Stomach (tissue), 8 donors: ENCODE measurements at regions not wholly inside any gene's neighbourhood (a gene's known extent, or its start where the extent isn't known, plus 50 kb on each side); places are given as distances from the start of the nearest gene placed in this dataset.

Experiments
- DNase-seq, 2 donors: peaks; one replicate each; pipeline versions ENCODE4 v3.0.0 to v3.0.0-alpha.2; 2013 to 2019
- H3K27ac ChIP-seq, 5 donors: fragments of 200-600 bp in 4 of 5; sonication (generic) in 4 of 5; one replicate each; pipeline ENCODE4 v1.5.1; 2013 to 2019; ENCODE audit warnings: mild to moderate bottlenecking in 1 of 5, moderate library complexity in 1 of 5
- H3K27me3 ChIP-seq, 3 donors: fragments of 200-600 bp; sonication (generic); one replicate each; pipeline ENCODE4 v1.5.1; 2017 to 2019; ENCODE audit warnings: mixed run types in 1 of 3
- H3K36me3 ChIP-seq, 4 donors: fragments of 200-600 bp; sonication (generic); 1 replicate in 3 of 4; 2 replicates in 1 of 4; pipeline ENCODE4 v1.5.1; 2016 to 2019
- H3K4me1 ChIP-seq, 4 donors: fragments of 200-600 bp; sonication (generic); one replicate each; pipeline ENCODE4 v1.5.1; 2016 to 2019
- H3K4me3 ChIP-seq, 4 donors: fragments of 200-600 bp; sonication (generic) in 3 of 4; one replicate each; pipeline ENCODE4 v1.5.1; 2016 to 2019; ENCODE audit warnings: mild to moderate bottlenecking in 1 of 4
- H3K9me3 ChIP-seq, 4 donors: fragments of 200-600 bp; sonication (generic); one replicate each; pipeline ENCODE4 v1.5.1; 2016 to 2019
- EP300 ChIP-seq: sonication (generic); formaldehyde crosslinking; IDR thresholded peaks from one replicate; pipeline ENCODE4 v1.6.1; 2017; ENCODE audit warnings: antibody characterized with exemption
- POLR2A ChIP-seq, 4 donors: fragments of 450-650 bp; IDR thresholded peaks; one replicate each; pipeline ENCODE4 v1.6.1; 2016; ENCODE audit warnings: antibody characterized with exemption in 4 of 4, control low read depth in 2 of 4, mild to moderate bottlenecking in 1 of 4, moderate library complexity in 1 of 4
- POLR2AphosphoS5 ChIP-seq, 3 donors: sonication (generic); formaldehyde crosslinking; IDR thresholded peaks; one replicate each; pipeline ENCODE4 v1.6.1; 2016; ENCODE audit warnings: antibody characterized with exemption in 3 of 3
- WGBS, 5 donors: extraction: QIAGEN DNeasy Blood & Tissue Kit in 3 of 5; methylation state at CpG; one replicate each; pipeline versions ENCODE4 v1.1.5 to v1.1.7; 2013 to 2018; 5-methylcytosine and 5-hydroxymethylcytosine counted together
- intact Hi-C: fragments of 100-400 bp; cut with DNase I; formaldehyde crosslinking; loops from one replicate; pipeline ENCODE4 v1.15.1; 2023; ENCODE audit warnings: low total_unique reads
- TF ChIP-seq, protein P1 (sequence below), 7 experiments: fragments of 450-650 bp in 4 of 7; fragments of 200-600 bp in 3 of 7; sonication (generic) in 3 of 7; IDR thresholded peaks; one replicate each; pipeline ENCODE4 v1.5.1; 2016 to 2019; ENCODE audit warnings: antibody characterized with exemption in 7 of 7, control low read depth in 2 of 7, mild to moderate bottlenecking in 1 of 7
- donor health status: healthy with polysubstance abuse.
- donor health status: Bipolar disorder and iron deficiency.
- donor health status: healthy.

DNA sequence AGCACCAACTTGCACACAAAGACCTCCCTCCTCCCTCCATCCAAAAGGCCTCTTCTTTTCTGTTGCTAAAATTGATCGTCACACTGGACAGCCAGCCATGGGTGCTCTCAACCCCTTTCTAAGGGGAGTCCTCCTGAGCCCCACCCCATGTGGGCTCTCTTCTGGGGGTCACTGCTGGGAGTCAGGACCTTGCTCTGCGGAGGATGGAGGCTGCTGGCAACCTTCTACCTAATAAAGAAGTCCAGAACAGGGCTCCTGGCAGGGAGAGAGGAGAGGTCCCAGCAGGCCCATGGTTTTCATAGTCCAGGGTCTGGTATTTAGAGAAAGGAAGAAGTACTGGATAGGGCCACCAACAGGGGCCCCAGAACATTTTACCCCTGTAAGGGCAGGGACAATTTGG lies 67.6 kb upstream of the OTOS start:
- H3K27me3 ChIP-seq = peaks cover 0 to 65% (median 5%) of the 10 kb centered on the region in 3 donors
- WGBS, 5 donors = 87 to 97% (median 93%) methylated on average over 2 of the region's 2 CpGs
- no peaks in the 10 kb centered on the region for H3K36me3 ChIP-seq
- peaks cover 0 to 12% (median 2%) of the 10 kb centered on the region in 4 donors for H3K9me3 ChIP-seq
- H3K4me1 ChIP-seq = no peaks in the 10 kb centered on the region
- intact Hi-C loops = no loop called here
- TF ChIP-seq EP300 = no peak
- no peak for TF ChIP-seq POLR2A (IDR thresholded peaks at IDR 0.05)
- no peak for TF ChIP-seq POLR2AphosphoS5 (IDR thresholded peaks at IDR 0.05)
- H3K27ac ChIP-seq = no peak overlapping the region
- no peak for DNase-seq
- H3K4me3 ChIP-seq = no peak overlapping the region

DNA sequence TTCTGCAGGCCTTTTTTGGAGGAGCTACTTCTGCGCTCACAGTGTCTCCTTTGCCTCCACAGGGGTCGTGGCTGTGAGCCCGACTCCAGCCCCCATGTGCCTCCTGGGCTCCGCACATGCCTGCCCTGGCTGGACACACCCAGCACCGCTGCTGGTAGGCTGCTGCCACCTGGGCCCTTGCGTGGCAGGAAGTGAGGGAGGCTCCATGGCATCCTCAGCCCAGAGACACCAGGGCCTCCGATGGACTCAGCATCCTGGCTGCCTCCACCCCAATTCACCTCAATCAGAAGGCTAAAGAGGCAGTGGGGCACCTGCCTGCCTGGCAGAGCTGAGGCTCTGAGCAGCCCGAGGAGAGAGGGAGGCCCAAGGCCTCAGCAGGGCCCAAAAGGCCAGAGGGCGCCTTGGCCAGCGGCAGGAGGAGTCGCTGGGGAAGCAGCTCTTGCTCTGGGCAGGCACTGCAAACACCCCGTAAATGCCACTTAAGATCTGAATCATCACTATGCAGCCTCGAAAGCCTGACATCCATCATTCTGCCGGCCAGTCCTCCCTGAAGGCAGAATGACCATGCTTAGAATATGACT lies 68.3 kb upstream of the OTOS start:
- WGBS, 5 donors = 71 to 83% (median 81%) methylated on average over 8 to 14 of the region's 14 CpGs
- Histone ChIP-seq H3K9me3 (peaks cover 0 to 12% (median 2%) of the 10 kb centered on the region in 4 donors), H3K27ac (no peak overlapping the region), H3K36me3 (no peaks in the 10 kb centered on the region), H3K4me3 (no peak overlapping the region), H3K4me1 (no peaks in the 10 kb centered on the region), H3K27me3 (peaks cover 0 to 59% (median 4%) of the 10 kb centered on the region in 3 donors)
- no peak for DNase-seq
- intact Hi-C loops = no loop called here
- TF ChIP-seq EP300 (no peak), POLR2A (IDR thresholded peaks at IDR 0.05) (no peak), POLR2AphosphoS5 (IDR thresholded peaks at IDR 0.05) (no peak)
- TF ChIP-seq, protein P1, sequence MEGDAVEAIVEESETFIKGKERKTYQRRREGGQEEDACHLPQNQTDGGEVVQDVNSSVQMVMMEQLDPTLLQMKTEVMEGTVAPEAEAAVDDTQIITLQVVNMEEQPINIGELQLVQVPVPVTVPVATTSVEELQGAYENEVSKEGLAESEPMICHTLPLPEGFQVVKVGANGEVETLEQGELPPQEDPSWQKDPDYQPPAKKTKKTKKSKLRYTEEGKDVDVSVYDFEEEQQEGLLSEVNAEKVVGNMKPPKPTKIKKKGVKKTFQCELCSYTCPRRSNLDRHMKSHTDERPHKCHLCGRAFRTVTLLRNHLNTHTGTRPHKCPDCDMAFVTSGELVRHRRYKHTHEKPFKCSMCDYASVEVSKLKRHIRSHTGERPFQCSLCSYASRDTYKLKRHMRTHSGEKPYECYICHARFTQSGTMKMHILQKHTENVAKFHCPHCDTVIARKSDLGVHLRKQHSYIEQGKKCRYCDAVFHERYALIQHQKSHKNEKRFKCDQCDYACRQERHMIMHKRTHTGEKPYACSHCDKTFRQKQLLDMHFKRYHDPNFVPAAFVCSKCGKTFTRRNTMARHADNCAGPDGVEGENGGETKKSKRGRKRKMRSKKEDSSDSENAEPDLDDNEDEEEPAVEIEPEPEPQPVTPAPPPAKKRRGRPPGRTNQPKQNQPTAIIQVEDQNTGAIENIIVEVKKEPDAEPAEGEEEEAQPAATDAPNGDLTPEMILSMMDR (IDR thresholded peaks at IDR 0.05) = no peak

DNA sequence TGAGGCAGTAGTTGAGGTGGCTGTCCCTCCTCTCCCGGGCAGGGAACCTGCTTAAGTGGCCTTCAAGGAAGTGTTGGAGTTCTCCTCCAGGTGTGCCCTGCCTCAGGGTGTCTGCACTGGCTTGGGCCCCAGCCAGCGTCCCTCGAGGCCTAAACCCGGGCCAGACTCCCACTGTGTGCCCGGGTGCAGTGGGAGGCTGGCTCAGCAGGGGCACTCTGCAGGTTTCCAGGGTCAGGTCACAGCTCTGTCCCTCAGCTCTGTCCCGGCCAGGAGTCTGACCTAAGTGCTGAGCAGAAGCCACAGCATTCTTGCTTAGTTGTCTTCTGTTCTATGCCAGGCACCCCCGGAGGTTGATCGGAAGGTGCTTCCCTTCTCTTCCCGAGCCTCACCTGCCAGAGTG lies 69.0 kb upstream of the OTOS start:
- Histone ChIP-seq H3K27me3 (peaks cover 0 to 52% (median 0%) of the 10 kb centered on the region in 3 donors), H3K9me3 (peaks cover 0 to 12% (median 2%) of the 10 kb centered on the region in 4 donors), H3K4me1 (no peaks in the 10 kb centered on the region), H3K27ac (no peak overlapping the region), H3K4me3 (no peak overlapping the region), H3K36me3 (no peaks in the 10 kb centered on the region)
- DNase-seq = no peak
- intact Hi-C loops = no loop called here
- no peak for TF ChIP-seq POLR2A (IDR thresholded peaks at IDR 0.05)
- TF ChIP-seq, protein P1 (IDR thresholded peaks at IDR 0.05) = no peak
- TF ChIP-seq POLR2AphosphoS5 (IDR thresholded peaks at IDR 0.05) = no peak
- TF ChIP-seq EP300 = no peak
- 71 to 82% (median 75%) methylated on average over 5 to 9 of the region's 9 CpGs for WGBS, 5 donors

DNA sequence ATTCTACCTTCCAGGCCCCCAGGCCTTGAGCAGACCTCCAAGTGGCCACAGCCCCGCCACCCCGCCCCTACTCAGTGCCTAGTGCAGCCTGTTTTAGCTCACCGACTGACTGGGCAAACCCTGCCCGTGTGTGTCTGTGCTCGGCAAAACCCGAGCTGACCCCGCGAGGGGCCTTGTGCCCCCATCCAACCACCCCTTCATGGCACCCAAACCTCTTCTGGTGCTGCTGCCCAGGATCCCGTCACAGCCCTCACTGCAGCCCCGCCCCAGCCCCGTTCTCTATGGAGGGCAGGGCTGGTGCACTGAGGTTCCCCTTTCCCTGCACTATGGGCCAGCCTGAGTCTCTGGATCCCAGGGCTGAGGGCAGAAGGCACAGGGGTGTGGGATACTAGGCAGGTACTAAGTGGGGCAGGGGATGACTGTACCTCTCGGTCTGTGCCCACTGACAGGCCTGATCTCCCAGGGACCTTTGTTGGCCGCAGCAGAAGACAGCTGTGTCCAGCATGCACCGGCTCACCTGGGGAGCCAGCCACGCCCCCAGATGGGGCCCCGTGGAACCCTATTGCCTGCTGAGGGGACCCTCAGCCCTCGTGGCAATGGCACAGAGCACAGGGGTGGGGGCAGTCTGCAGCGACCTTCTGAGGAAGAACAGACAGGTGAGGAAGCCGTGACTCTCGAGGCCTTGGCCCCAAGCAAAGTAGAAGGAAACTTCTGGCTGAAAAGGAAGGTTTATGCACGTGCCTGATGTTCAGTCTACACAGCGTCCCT lies 69.9 kb upstream of the OTOS start:
- H3K27ac ChIP-seq = no peak overlapping the region
- WGBS, 5 donors = 68 to 87% (median 78%) methylated on average over 11 to 22 of the region's 22 CpGs
- peaks cover 0 to 12% (median 2%) of the 10 kb centered on the region in 4 donors for H3K9me3 ChIP-seq
- intact Hi-C loops = no loop called here
- TF ChIP-seq POLR2A (IDR thresholded peaks at IDR 0.05) (no peak), POLR2AphosphoS5 (IDR thresholded peaks at IDR 0.05) (no peak), EP300 (no peak)
- TF ChIP-seq, protein P1 (IDR thresholded peaks at IDR 0.05) = no peak
- DNase-seq = no peak
- H3K36me3 ChIP-seq = no peaks in the 10 kb centered on the region
- H3K4me1 ChIP-seq = no peaks in the 10 kb centered on the region
- H3K27me3 ChIP-seq = peaks cover 0 to 50% (median 0%) of the 10 kb centered on the region in 3 donors
- no peak overlapping the region for H3K4me3 ChIP-seq

DNA sequence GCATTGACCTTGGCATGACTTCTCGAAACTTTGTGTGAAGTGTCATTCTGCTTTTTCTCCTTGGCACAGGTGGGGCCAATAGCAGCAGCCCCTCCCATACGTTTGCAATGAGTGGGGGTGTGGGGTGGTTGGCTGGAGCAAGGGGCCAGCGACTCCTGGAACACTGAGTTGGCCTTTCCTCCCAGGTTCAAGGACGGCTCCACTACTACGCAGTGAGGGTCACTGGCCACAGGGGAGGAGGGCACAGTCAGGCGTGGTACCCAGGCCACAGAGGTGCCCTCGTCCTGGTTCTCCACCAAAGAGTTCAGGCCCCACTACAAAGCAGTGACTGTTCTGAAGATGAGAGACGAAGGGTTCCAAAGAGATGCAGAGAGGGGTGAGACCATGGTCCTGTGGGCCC lies 70.6 kb upstream of the OTOS start:
- Histone ChIP-seq H3K9me3 (peaks cover 0 to 12% (median 2%) of the 10 kb centered on the region in 4 donors), H3K27me3 (peaks cover 0 to 47% (median 0%) of the 10 kb centered on the region in 3 donors), H3K4me1 (no peaks in the 10 kb centered on the region), H3K4me3 (no peak overlapping the region), H3K27ac (no peak overlapping the region), H3K36me3 (no peaks in the 10 kb centered on the region)
- 75 to 89% (median 78%) methylated on average over 8 of the region's 8 CpGs for WGBS, 5 donors
- intact Hi-C loops = no loop called here
- no peak for TF ChIP-seq POLR2A (IDR thresholded peaks at IDR 0.05)
- TF ChIP-seq EP300 = no peak
- no peak for TF ChIP-seq POLR2AphosphoS5 (IDR thresholded peaks at IDR 0.05)
- TF ChIP-seq, protein P1 (IDR thresholded peaks at IDR 0.05) = no peak
- DNase-seq = no peak
